Activated CD8-positive, alpha-beta T cell treated with anti-CD3 and anti-CD28 coated beads for 36 hours (primary cell): ENCODE measurements at regions not wholly inside any gene's neighbourhood (a gene's known extent, or its start where the extent isn't known, plus 50 kb on each side); places are given as distances from the start of the nearest gene placed in this dataset.

Experiments used
- ATAC-seq: fragments of 200-7000 bp; cut with Tn5 transposase; one replicate; pipeline ENCODE4 v1.10.0; 2021; ENCODE audit warnings: mild to moderate bottlenecking, moderate library complexity
- CTCF ChIA-PET: fragments of 350-600 bp; sonication (Branson Sonifier 250); formaldehyde crosslinking; loops from one replicate; lab custom pipeline; 2021; ENCODE audit warnings: antibody characterized with exemption; lab: Charles Lee
- POLR2A ChIA-PET: fragments of 350-600 bp; sonication (Branson Sonifier 250); formaldehyde crosslinking; loops from one replicate; lab custom pipeline; 2021; ENCODE audit warnings: antibody characterized with exemption; lab: Charles Lee
- DNase-seq: peaks from one replicate; pipeline ENCODE4 v3.0.0-alpha.2; 2020
- H3K27ac Mint-ChIP-seq: one replicate; pipeline ENCODE4 v1.8.0; 2021; ENCODE audit warnings: mild to moderate bottlenecking, mixed read lengths
- H3K27me3 Mint-ChIP-seq: one replicate; pipeline ENCODE4 v1.8.0; 2021; ENCODE audit warnings: mixed read lengths
- H3K36me3 Mint-ChIP-seq: one replicate; pipeline ENCODE4 v1.8.0; 2021; ENCODE audit warnings: low read depth, mixed read lengths
- H3K4me1 Mint-ChIP-seq: one replicate; pipeline ENCODE4 v1.8.0; 2021; ENCODE audit warnings: low read depth, mixed read lengths
- H3K4me3 Mint-ChIP-seq: one replicate; pipeline ENCODE4 v1.8.0; 2021; ENCODE audit warnings: mild to moderate bottlenecking, moderate library complexity, mixed read lengths
- H3K9me3 Mint-ChIP-seq: one replicate; pipeline ENCODE4 v1.8.0; 2021; ENCODE audit warnings: mixed read lengths
- intact Hi-C: fragments of 100-400 bp; cut with micrococcal nuclease; formaldehyde crosslinking; loops from one replicate; pipeline ENCODE4 v1.10.0; 2022
- TF ChIP-seq, protein P1 (sequence below): fragments of 200-600 bp; IDR thresholded peaks from one replicate; pipeline ENCODE4 v1.8.0; 2022; ENCODE audit warnings: antibody characterized with exemption, mild to moderate bottlenecking

DNA sequence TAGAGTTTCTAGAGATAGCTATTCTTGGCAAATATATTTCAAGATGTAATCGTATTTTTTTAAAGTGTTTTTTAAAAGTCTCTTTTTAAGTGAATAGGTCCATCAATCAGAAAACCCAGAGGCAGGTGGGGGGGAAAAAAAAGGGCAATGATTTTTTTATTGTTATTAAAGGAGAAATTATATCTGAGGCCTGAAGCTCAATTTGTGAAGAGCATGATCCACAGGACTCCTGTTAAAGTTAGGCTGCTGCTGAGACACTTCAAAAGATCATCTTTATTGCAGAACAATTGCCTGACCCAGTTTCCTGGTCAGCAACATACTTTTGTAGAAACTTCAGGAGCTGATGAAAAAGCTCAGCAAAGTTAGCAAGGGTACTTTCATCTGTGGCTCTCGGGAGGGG is 326.2 kb downstream of the RASEF start:
- ATAC-seq (no peak), DNase-seq (no peak)
- TF ChIP-seq, protein P1, sequence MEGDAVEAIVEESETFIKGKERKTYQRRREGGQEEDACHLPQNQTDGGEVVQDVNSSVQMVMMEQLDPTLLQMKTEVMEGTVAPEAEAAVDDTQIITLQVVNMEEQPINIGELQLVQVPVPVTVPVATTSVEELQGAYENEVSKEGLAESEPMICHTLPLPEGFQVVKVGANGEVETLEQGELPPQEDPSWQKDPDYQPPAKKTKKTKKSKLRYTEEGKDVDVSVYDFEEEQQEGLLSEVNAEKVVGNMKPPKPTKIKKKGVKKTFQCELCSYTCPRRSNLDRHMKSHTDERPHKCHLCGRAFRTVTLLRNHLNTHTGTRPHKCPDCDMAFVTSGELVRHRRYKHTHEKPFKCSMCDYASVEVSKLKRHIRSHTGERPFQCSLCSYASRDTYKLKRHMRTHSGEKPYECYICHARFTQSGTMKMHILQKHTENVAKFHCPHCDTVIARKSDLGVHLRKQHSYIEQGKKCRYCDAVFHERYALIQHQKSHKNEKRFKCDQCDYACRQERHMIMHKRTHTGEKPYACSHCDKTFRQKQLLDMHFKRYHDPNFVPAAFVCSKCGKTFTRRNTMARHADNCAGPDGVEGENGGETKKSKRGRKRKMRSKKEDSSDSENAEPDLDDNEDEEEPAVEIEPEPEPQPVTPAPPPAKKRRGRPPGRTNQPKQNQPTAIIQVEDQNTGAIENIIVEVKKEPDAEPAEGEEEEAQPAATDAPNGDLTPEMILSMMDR: no peak
- H3K36me3 Mint-ChIP-seq: no peaks in the 10 kb centered on the region
- no peaks in the 10 kb centered on the region for H3K27me3 Mint-ChIP-seq
- peaks cover 2% of the 10 kb centered on the region for H3K9me3 Mint-ChIP-seq
- H3K4me1 Mint-ChIP-seq: no peaks in the 10 kb centered on the region
- no peak overlapping the region for H3K27ac Mint-ChIP-seq
- intact Hi-C loops: no loop called here
- no peak overlapping the region for H3K4me3 Mint-ChIP-seq
- ChIA-PET CTCF (no interaction called here), POLR2A (no interaction called here)

DNA sequence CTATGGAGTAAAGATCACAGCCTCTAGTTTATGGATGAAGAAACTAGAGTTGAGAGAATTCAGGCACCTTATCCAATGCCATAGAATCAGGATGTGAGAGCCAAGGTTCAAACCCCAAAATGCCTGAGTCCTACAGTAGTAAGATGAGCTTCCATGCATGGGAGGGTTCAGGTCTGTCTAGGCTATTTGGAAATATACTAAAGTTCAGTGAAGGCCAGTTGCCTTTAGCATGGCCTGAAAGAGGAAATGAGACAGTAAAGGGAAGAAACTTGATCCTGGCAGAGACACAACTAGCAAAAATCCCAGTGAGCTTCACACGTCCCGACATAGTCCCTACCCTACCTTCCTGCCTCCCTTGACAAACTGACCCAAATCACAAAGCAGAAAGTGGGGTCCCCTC is 317.0 kb downstream of the RASEF start:
- no peak overlapping the region for H3K4me3 Mint-ChIP-seq
- no peaks in the 10 kb centered on the region for H3K4me1 Mint-ChIP-seq
- ATAC-seq: no peak
- no peak overlapping the region for H3K27ac Mint-ChIP-seq
- no peaks in the 10 kb centered on the region for H3K9me3 Mint-ChIP-seq
- intact Hi-C loops: no loop called here
- TF ChIP-seq, protein P1: no peak
- ChIA-PET POLR2A (no interaction called here), CTCF (no interaction called here)
- H3K27me3 Mint-ChIP-seq: no peaks in the 10 kb centered on the region
- no peak for DNase-seq
- no peaks in the 10 kb centered on the region for H3K36me3 Mint-ChIP-seq

- Mint-ChIP-seq H3K27me3 (no peaks in the 10 kb centered on the region), H3K36me3 (no peaks in the 10 kb centered on the region), H3K4me3 (no peak overlapping the region), H3K9me3 (no peaks in the 10 kb centered on the region), H3K4me1 (no peaks in the 10 kb centered on the region), H3K27ac (no peak overlapping the region)
- DNase-seq (no peak), ATAC-seq (no peak)
- ChIA-PET POLR2A (no interaction called here), CTCF (no interaction called here)
- intact Hi-C loops: no loop called here
- TF ChIP-seq, protein P1: no peak
Measured at GRCh38 chr9:82750411-82750913, 312.5 kb downstream of the RASEF start.

- Mint-ChIP-seq H3K36me3 (no peaks in the 10 kb centered on the region), H3K27me3 (no peaks in the 10 kb centered on the region), H3K27ac (no peak overlapping the region), H3K4me3 (no peak overlapping the region), H3K4me1 (no peaks in the 10 kb centered on the region), H3K9me3 (no peaks in the 10 kb centered on the region)
- ChIA-PET CTCF (no interaction called here), POLR2A (no interaction called here)
- no peak for ATAC-seq
- TF ChIP-seq, protein P1: no peak
- intact Hi-C loops: no loop called here
- no peak for DNase-seq
Measured at GRCh38 chr9:82757924-82758323, 305.0 kb downstream of the RASEF start.

- ATAC-seq: no peak
- intact Hi-C loops: no loop called here
- H3K27me3 Mint-ChIP-seq: no peaks in the 10 kb centered on the region
- no peaks in the 10 kb centered on the region for H3K4me1 Mint-ChIP-seq
- no peak overlapping the region for H3K4me3 Mint-ChIP-seq
- TF ChIP-seq, protein P1: no peak
- ChIA-PET POLR2A (no interaction called here), CTCF (no interaction called here)
- no peaks in the 10 kb centered on the region for H3K36me3 Mint-ChIP-seq
- no peak overlapping the region for H3K27ac Mint-ChIP-seq
- no peaks in the 10 kb centered on the region for H3K9me3 Mint-ChIP-seq
- no peak for DNase-seq
Measured at GRCh38 chr9:82761027-82761426, 301.9 kb downstream of the RASEF start.
